GM18867 (cell line): ENCODE measurements at regions not wholly inside any gene's neighbourhood (a gene's known extent, or its start where the extent isn't known, plus 50 kb on each side); places are given as distances from the start of the nearest gene placed in this dataset.

Experiments used
- ATAC-seq: cut with Tn5 transposase; IDR thresholded peaks from one replicate; pipeline ENCODE4 v1.9.1; 2021; ENCODE audit warnings: mild to moderate bottlenecking, moderate library complexity; ENCODE audit not compliant: unreplicated experiment

DNA sequence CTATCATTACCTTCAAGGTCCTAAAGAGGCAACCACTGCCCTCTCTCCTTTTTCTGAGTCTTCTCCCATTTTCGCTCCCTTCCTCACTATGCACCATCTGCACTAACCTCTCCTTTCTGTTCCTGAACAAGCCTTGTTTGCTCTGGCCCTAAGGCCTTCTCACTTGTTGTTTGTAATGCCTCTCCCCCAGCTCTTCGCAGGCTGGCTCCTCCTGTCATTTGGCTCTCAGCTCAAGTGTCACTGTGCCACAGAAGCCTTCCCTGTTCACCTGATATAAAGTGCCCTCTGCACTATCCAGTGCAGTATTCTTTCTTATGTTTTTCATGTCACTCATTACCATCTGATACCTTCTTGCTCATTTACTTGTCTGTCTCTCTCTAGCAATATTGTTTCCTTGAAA lies 303.7 kb downstream of the KCNN2 start:
- ATAC-seq = no peak

DNA sequence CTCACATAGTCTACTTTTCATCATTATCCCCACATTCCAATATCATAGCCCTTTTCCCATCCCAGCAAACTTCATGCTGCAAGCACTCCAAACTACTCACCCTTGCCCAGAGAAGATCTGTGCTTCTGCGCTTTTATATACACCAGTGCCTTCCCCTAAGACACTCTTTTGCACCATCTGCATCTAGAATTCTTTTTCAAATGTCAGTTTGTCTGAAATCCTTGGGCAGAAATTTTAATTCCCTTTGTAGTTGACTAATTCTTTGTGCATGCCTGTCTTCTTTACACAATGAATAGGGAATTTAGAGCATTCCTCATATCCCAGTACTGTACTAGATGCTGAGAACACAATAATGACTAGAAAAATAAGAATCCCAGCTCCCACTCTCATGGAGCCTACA lies 298.9 kb downstream of the KCNN2 start:
- ATAC-seq = no peak

GRCh38 chr5:114658194-114658593 lies 296.3 kb downstream of the KCNN2 start:
- no peak for ATAC-seq

GRCh38 chr5:114657342-114658130 lies 295.7 kb downstream of the KCNN2 start:
- no peak for ATAC-seq

DNA sequence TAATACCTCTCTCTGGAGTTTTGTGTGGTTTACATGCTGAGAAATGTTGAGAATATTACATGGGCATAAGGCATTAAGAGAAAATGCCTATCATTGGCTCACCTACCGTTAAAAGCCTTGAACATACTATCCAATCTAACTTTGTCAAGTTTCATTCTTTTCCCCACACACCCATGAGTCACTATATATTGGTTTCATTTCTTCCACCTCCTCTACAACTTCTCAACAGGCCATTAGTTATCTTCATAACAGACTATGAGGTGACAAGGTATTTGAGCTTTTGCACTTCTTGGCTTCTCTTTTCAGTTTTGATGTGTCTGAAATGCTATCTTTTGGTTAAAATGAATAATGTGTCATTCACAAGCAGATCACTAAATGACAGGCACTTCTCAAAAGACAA lies 288.0 kb downstream of the KCNN2 start:
- peak; percentile 55 for ATAC-seq

- peak; percentile 73 for ATAC-seq
These were observed 287.1 kb downstream of the KCNN2 start for GRCh38 chr5:114648940-114649339.

DNA sequence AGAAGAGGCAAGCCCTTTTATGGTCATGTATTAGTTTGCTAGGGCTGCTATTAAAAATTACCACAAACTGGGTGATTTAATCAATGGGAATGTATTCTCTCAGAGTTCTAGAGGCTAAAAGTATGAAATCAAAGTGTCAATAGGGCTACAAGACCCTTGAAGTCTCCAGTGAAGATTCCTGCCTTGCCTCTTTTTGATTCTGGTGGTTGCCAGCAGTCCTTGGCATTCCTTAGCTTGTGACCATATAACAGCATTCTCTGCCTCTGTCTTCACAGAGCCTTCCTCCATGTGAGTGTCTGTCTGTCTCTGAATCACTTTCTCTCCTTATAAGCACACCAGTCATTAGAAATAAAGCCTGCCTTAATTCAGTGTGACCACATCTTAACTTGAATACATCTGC lies 282.7 kb downstream of the KCNN2 start:
- ATAC-seq = no peak

- no peak for ATAC-seq
These were observed 274.4 kb downstream of the KCNN2 start for GRCh38 chr5:114636271-114636670.

- ATAC-seq = no peak
These were observed 273.4 kb downstream of the KCNN2 start for GRCh38 chr5:114634967-114635901.

DNA sequence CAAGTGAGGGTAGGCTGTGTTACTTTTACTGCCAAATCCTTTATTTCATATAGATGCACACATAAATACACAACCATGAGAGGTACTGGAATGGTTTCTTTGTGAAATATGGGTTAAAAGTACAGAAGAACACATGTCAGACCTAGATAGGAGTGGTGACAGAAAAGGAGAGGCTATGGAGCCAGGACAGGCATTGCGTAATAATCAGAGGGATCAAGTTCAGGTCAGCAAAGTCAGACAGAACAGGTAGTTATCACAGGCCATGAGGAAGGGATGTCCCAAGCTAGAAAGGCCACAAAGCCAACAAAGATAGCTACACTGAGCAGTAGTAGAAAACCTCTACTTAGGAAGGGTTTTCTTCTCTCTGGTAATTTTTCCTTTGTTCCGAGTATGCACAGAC lies 272.6 kb downstream of the KCNN2 start:
- ATAC-seq = no peak

GRCh38 chr5:114612406-114612805 lies 250.5 kb downstream of the KCNN2 start:
- no peak for ATAC-seq

GRCh38 chr5:114581136-114581535 lies 219.3 kb downstream of the KCNN2 start:
- no peak for ATAC-seq

- ATAC-seq = no peak
These were observed 204.0 kb downstream of the KCNN2 start for GRCh38 chr5:114565871-114566270.

DNA sequence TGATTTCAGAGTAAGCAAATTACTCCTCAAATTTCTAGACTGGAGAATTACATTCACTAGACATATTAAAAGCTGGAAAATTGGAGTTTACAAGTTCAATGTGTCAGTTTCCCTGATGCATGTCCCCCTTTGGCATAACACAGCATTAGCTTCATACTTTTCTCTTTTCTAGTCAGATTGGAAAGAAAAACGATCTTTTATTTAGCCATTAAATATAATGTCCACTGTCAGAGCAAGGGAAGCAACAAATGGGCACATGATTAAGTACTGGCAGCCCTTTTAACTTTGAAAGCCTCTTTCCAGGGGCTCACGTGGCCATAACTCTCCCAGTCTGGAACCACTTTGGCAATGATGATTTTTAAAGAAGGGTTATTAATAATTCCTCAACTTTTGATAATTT lies 203.3 kb downstream of the KCNN2 start:
- ATAC-seq = no peak

- ATAC-seq = no peak
These were observed 199.5 kb downstream of the KCNN2 start for GRCh38 chr5:114561415-114561814.
